ENCODE measurements at regions not wholly inside any gene's neighbourhood (a gene's known extent, or its start where the extent isn't known, plus 50 kb on each side); places are given as distances from the start of the nearest gene placed in this dataset.

GRCh38 chr1:56335394-56335793, 244.0 kb downstream of the PLPP3 start:
- Histone ChIP-seq H3K4me2 (ENCODE audit: low read length) (no peak overlapping the region), H3K27me3 (ENCODE audit: insufficient read depth, low read length) (no peaks in the 10 kb centered on the region), H3K9ac (ENCODE audit: low read length) (no peak overlapping the region), H4K20me1 (ENCODE audit: insufficient read depth, low read length) (no peaks in the 10 kb centered on the region), H3K9me2 (ENCODE audit: low read depth, low read length) (no peaks in the 10 kb centered on the region), H3F3A (ENCODE audit: insufficient read depth, low read length) (no peaks in the 10 kb centered on the region), H3K9me3 (ENCODE audit: low read length) (no peaks in the 10 kb centered on the region), H2AFZ (ENCODE audit: low read length) (no peak overlapping the region), H3K4me1 (ENCODE audit: insufficient read depth, low read length, severe bottlenecking) (no peaks in the 10 kb centered on the region), H3K79me2 (ENCODE audit: insufficient read depth, low read length) (no peaks in the 10 kb centered on the region), H3K36me3 (ENCODE audit: insufficient read depth, low read length) (no peaks in the 10 kb centered on the region), H3K4me3 (ENCODE audit: low read depth, low read length, poor library complexity, severe bottlenecking) (no peak overlapping the region), H3K27ac (ENCODE audit: low read depth, low read length, poor library complexity, severe bottlenecking) (no peak overlapping the region)
- TF ChIP-seq CTCF (IDR thresholded peaks at IDR 0.05; ENCODE audit: low read length) (no peak), EZH2 (IDR thresholded peaks at IDR 0.05; ENCODE audit: borderline replicate concordance, low read length) (no peak)

GRCh38 chr1:56334047-56334446, 245.3 kb downstream of the PLPP3 start:
- no peaks in the 10 kb centered on the region for H3K9me2 ChIP-seq (ENCODE audit: low read depth, low read length)

GRCh38 chr1:56333461-56333860, 245.9 kb downstream of the PLPP3 start:
- H3K4me1 ChIP-seq (ENCODE audit: insufficient read depth, low read length, severe bottlenecking): no peaks in the 10 kb centered on the region
- no peak overlapping the region for H3K4me2 ChIP-seq (ENCODE audit: low read length)
- no peak overlapping the region for H3K27ac ChIP-seq (ENCODE audit: low read depth, low read length, poor library complexity, severe bottlenecking)
- no peaks in the 10 kb centered on the region for H3F3A ChIP-seq (ENCODE audit: insufficient read depth, low read length)
- TF ChIP-seq EZH2 (IDR thresholded peaks at IDR 0.05; ENCODE audit: borderline replicate concordance, low read length) (no peak), CTCF (IDR thresholded peaks at IDR 0.05; ENCODE audit: low read length) (no peak)
- no peaks in the 10 kb centered on the region for H3K9me2 ChIP-seq (ENCODE audit: low read depth, low read length)
- no peak overlapping the region for H2AFZ ChIP-seq (ENCODE audit: low read length)
- H3K79me2 ChIP-seq (ENCODE audit: insufficient read depth, low read length): no peaks in the 10 kb centered on the region
- H3K4me3 ChIP-seq (ENCODE audit: low read depth, low read length, poor library complexity, severe bottlenecking): no peak overlapping the region
- H3K27me3 ChIP-seq (ENCODE audit: insufficient read depth, low read length): no peaks in the 10 kb centered on the region
- no peaks in the 10 kb centered on the region for H4K20me1 ChIP-seq (ENCODE audit: insufficient read depth, low read length)
- H3K36me3 ChIP-seq (ENCODE audit: insufficient read depth, low read length): no peaks in the 10 kb centered on the region
- H3K9ac ChIP-seq (ENCODE audit: low read length): no peak overlapping the region
- no peaks in the 10 kb centered on the region for H3K9me3 ChIP-seq (ENCODE audit: low read length)

More at GRCh38 chr1:56334047-56334446, 245.3 kb downstream of the PLPP3 start:
- no peak overlapping the region for H3K4me2 ChIP-seq (ENCODE audit: low read length)
- H3K27ac ChIP-seq (ENCODE audit: low read depth, low read length, poor library complexity, severe bottlenecking): no peak overlapping the region
- no peaks in the 10 kb centered on the region for H3K36me3 ChIP-seq (ENCODE audit: insufficient read depth, low read length)
- H2AFZ ChIP-seq (ENCODE audit: low read length): no peak overlapping the region
- no peaks in the 10 kb centered on the region for H3K4me1 ChIP-seq (ENCODE audit: insufficient read depth, low read length, severe bottlenecking)
- H3K79me2 ChIP-seq (ENCODE audit: insufficient read depth, low read length): no peaks in the 10 kb centered on the region
- TF ChIP-seq CTCF (IDR thresholded peaks at IDR 0.05; ENCODE audit: low read length) (no peak), EZH2 (IDR thresholded peaks at IDR 0.05; ENCODE audit: borderline replicate concordance, low read length) (no peak)
- H3K27me3 ChIP-seq (ENCODE audit: insufficient read depth, low read length): no peaks in the 10 kb centered on the region
- H3K9ac ChIP-seq (ENCODE audit: low read length): no peak overlapping the region
- H3K9me3 ChIP-seq (ENCODE audit: low read length): no peaks in the 10 kb centered on the region
- H4K20me1 ChIP-seq (ENCODE audit: insufficient read depth, low read length): no peaks in the 10 kb centered on the region
- H3K4me3 ChIP-seq (ENCODE audit: low read depth, low read length, poor library complexity, severe bottlenecking): no peak overlapping the region
- no peaks in the 10 kb centered on the region for H3F3A ChIP-seq (ENCODE audit: insufficient read depth, low read length)
